HEK293 (cell line): ENCODE measurements at regions not wholly inside any gene's neighbourhood (a gene's known extent, or its start where the extent isn't known, plus 50 kb on each side); places are given as distances from the start of the nearest gene placed in this dataset.

ENCODE experiments used
- CTCF ChIA-PET: fragments of 350-600 bp; formaldehyde crosslinking; extraction: SDS; loops from one replicate; lab custom pipeline; 2021; ENCODE audit warnings: antibody characterized with exemption; lab: Yijun Ruan, JAX
- POLR2A ChIA-PET: fragments of 300-600 bp; formaldehyde crosslinking; extraction: SDS; loops from one replicate; lab custom pipeline; 2020; ENCODE audit warnings: antibody characterized with exemption, inconsistent platforms; lab: Yijun Ruan, JAX
- H3K27ac ChIP-seq: fragments of 200-500 bp; sonication (Bioruptor generic); 2 replicates; pipeline ENCODE4 v1.5.1; 2014; ENCODE audit warnings: low read depth, low read length, control low read depth, inconsistent platforms; ENCODE audit errors: extremely low read depth
- H3K36me3 ChIP-seq, 2 experiments: fragments of 200-500 bp in 1 of 2; sonication (Bioruptor generic) in 1 of 2; 1 replicate in 1 of 2; 2 replicates in 1 of 2; pipeline ENCODE4 v1.5.1; 2014 to 2017; ENCODE audit warnings: inconsistent platforms in 2 of 2, low read length in 2 of 2; ENCODE audit not compliant: control insufficient read depth in 2 of 2, insufficient read depth in 1 of 2
- H3K4me1 ChIP-seq: fragments of 200-500 bp; sonication (Bioruptor generic); 2 replicates; pipeline ENCODE4 v1.5.1; 2014; ENCODE audit warnings: mild to moderate bottlenecking, low read length, inconsistent platforms; ENCODE audit not compliant: control insufficient read depth, insufficient read depth
- H3K4me3 ChIP-seq: 2 replicates; pipeline ENCODE4 v1.5.1; 2011; ENCODE audit warnings: low read depth, mild to moderate bottlenecking, control low read depth, low read length, moderate library complexity
- H3K9me3 ChIP-seq: fragments of 200-500 bp; sonication (Bioruptor generic); 2 replicates; pipeline ENCODE4 v1.5.1; 2014; ENCODE audit warnings: low read depth, low read length, inconsistent platforms; ENCODE audit not compliant: control insufficient read depth, insufficient read depth
- BCL6B ChIP-seq: fragments of 450-650 bp; formaldehyde crosslinking; IDR thresholded peaks from 2 replicates; pipeline ENCODE4 v1.5.1; 2017; ENCODE audit warnings: missing biosample characterization, missing genetic modification characterization
- KLF16 ChIP-seq: fragments of 450-650 bp; formaldehyde crosslinking; IDR thresholded peaks from 2 replicates; pipeline ENCODE4 v1.5.1; 2017; ENCODE audit warnings: missing biosample characterization, missing genetic modification characterization
- ZBTB17 ChIP-seq: fragments of 450-650 bp; formaldehyde crosslinking; IDR thresholded peaks from 2 replicates; pipeline ENCODE4 v1.5.1; 2016; ENCODE audit warnings: missing biosample characterization, missing genetic modification characterization
- ZIC2 ChIP-seq: fragments of 450-650 bp; formaldehyde crosslinking; IDR thresholded peaks from 2 replicates; pipeline ENCODE4 v1.5.1; 2016; ENCODE audit warnings: missing biosample characterization, missing genetic modification characterization
- ZNF133 ChIP-seq: fragments of 450-650 bp; formaldehyde crosslinking; IDR thresholded peaks from 2 replicates; pipeline ENCODE4 v1.5.1; 2016; ENCODE audit warnings: missing biosample characterization, missing genetic modification characterization
- ZNF16 ChIP-seq: fragments of 450-650 bp; formaldehyde crosslinking; IDR thresholded peaks from 2 replicates; pipeline ENCODE4 v1.5.1; 2016; ENCODE audit warnings: low read depth, missing biosample characterization, missing genetic modification characterization
- ZNF324 ChIP-seq: fragments of 450-650 bp; formaldehyde crosslinking; IDR thresholded peaks from 2 replicates; pipeline ENCODE4 v1.5.1; 2016; ENCODE audit warnings: missing biosample characterization, missing genetic modification characterization
- ZNF394 ChIP-seq: fragments of 450-650 bp; formaldehyde crosslinking; IDR thresholded peaks from 2 replicates; pipeline ENCODE4 v1.5.1; 2016; ENCODE audit warnings: missing biosample characterization, missing genetic modification characterization, mild to moderate bottlenecking, moderate library complexity, borderline replicate concordance
- ZNF423 ChIP-seq: fragments of 450-650 bp; formaldehyde crosslinking; IDR thresholded peaks from 2 replicates; pipeline ENCODE4 v1.5.1; 2016; ENCODE audit warnings: missing biosample characterization, missing genetic modification characterization
- ZNF426 ChIP-seq: fragments of 450-650 bp; formaldehyde crosslinking; IDR thresholded peaks from 2 replicates; pipeline ENCODE4 v1.5.1; 2017; ENCODE audit warnings: missing biosample characterization, missing genetic modification characterization, mild to moderate bottlenecking, inconsistent platforms, moderate library complexity
- ZNF549 ChIP-seq: fragments of 450-650 bp; IDR thresholded peaks from 2 replicates; pipeline ENCODE4 v1.5.1; 2018; ENCODE audit warnings: missing biosample characterization, missing genetic modification characterization, mild to moderate bottlenecking, inconsistent platforms, moderate library complexity
- ZNF571 ChIP-seq: fragments of 450-650 bp; formaldehyde crosslinking; IDR thresholded peaks from 2 replicates; pipeline ENCODE4 v1.5.0; 2017; ENCODE audit warnings: missing biosample characterization, missing genetic modification characterization
- ZNF585B ChIP-seq: fragments of 450-650 bp; formaldehyde crosslinking; IDR thresholded peaks from 2 replicates; pipeline ENCODE4 v1.5.1; 2016; ENCODE audit warnings: missing biosample characterization, missing genetic modification characterization
- ZNF645 ChIP-seq: fragments of 450-650 bp; formaldehyde crosslinking; IDR thresholded peaks from 2 replicates; pipeline ENCODE4; 2016; ENCODE audit warnings: missing biosample characterization, missing genetic modification characterization
- ZNF701 ChIP-seq: fragments of 450-650 bp; formaldehyde crosslinking; IDR thresholded peaks from 2 replicates; pipeline ENCODE4 v1.5.1; 2016; ENCODE audit warnings: missing biosample characterization, missing genetic modification characterization
- ZNF843 ChIP-seq: fragments of 450-650 bp; formaldehyde crosslinking; IDR thresholded peaks from 2 replicates; pipeline ENCODE4 v1.5.1; 2016; ENCODE audit warnings: missing biosample characterization, missing genetic modification characterization

GRCh38 chr2:49664827-49665226 is 510.5 kb upstream of the FSHR start (continued):
- TF ChIP-seq ZNF645 (no peak), ZNF394 (tag by site-specific recombination) (no peak), ZBTB17 (tag by site-specific recombination) (no peak), ZNF423 (tag by site-specific recombination) (no peak), BCL6B (tag by site-specific recombination) (no peak), ZNF324 (tag by site-specific recombination) (no peak)

GRCh38 chr2:49661809-49662208 is 507.5 kb upstream of the FSHR start:
- ChIA-PET CTCF (interaction anchor here (0.6 kb wide), 1 partner anchor 1674 kb away, joined by 3 read pairs; no protein-coding TSS in a partner anchor), POLR2A (no interaction called here)
- no peaks in the 10 kb centered on the region for H3K4me1 ChIP-seq
- no peaks in the 10 kb centered on the region for H3K9me3 ChIP-seq
- H3K4me3 ChIP-seq: no peak overlapping the region
- H3K27ac ChIP-seq: no peak overlapping the region
- TF ChIP-seq ZNF585B (tag by site-specific recombination) (no peak), ZIC2 (tag by site-specific recombination) (no peak)
- TF ChIP-seq, all 188 proteins: peak for 0
- no peaks in the 10 kb centered on the region for H3K36me3 ChIP-seq

DNA sequence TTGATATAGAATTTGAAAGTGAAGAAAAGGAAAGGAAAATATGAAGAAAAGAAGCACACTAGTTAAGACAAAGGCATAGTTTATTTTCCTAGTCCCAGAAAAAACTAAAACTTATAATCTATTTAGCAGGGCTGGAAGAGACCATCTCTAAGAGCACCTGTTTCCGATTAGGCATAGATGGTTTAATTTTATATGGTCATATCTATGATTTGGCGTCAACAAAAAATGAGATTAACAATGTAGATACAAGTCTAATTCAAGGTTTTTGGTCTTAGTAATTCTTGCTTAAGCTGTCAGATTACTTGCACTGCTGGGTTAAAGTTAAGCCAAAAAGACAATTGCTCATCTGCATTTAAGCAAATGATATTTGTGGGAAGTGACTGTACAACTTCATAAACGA is 502.5 kb upstream of the FSHR start:
- no peaks in the 10 kb centered on the region for H3K9me3 ChIP-seq
- H3K4me1 ChIP-seq: no peaks in the 10 kb centered on the region
- H3K27ac ChIP-seq: no peak overlapping the region
- ChIA-PET CTCF (no interaction called here), POLR2A (no interaction called here)
- no peaks in the 10 kb centered on the region for H3K36me3 ChIP-seq
- no peak for TF ChIP-seq ZNF16 (tag by site-specific recombination)
- H3K4me3 ChIP-seq: no peak overlapping the region

DNA sequence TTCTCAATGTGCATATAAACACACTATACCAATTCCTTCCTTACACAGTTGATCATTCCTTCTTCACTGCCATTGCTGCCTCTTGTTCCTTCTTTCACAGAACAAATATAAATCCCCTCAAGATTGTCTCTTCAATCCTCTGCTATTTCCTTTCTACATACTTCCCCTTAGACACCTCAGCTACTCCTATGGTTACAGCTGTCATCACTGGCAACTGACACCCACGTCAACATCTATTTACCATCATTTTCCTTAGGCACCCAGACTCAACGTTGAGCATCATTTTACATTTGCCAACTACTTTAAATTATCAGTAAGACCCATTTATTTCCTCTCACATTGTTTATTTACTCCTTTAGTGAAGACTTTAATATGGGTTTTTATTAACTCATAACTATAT is 488.8 kb upstream of the FSHR start:
- CTCF ChIA-PET: no interaction called here
- Histone ChIP-seq H3K27ac (no peak overlapping the region), H3K4me1 (no peaks in the 10 kb centered on the region), H3K4me3 (no peak overlapping the region), H3K36me3 (no peaks in the 10 kb centered on the region), H3K9me3 (no peaks in the 10 kb centered on the region)
- POLR2A ChIA-PET: no interaction called here
- TF ChIP-seq ZNF571 (tag by site-specific recombination) (no peak), ZNF133 (tag by site-specific recombination) (no peak), ZNF701 (tag by site-specific recombination) (no peak), ZNF426 (no peak)

DNA sequence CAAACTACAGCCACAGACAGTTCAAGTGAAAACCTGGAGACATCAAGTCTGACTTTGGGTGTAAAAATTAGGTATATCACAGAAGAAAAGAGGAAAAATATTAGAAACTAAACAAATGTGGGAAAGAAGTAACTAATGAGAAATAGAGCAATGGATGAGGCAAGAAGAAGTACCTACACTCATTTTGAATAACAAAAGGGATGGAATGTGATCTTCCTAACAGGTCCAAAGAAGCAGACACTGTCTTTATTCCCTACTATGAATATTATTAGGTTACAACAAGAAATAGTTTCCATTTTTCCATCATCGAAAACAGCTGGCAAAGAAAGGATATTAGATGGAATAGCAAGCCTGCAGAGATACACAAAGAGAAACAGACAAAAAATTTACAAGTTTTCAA is 486.3 kb upstream of the FSHR start:
- POLR2A ChIA-PET: no interaction called here
- Histone ChIP-seq H3K27ac (no peak overlapping the region), H3K4me1 (no peaks in the 10 kb centered on the region), H3K9me3 (no peaks in the 10 kb centered on the region), H3K36me3 (no peaks in the 10 kb centered on the region), H3K4me3 (no peak overlapping the region)
- TF ChIP-seq BCL6B (tag by site-specific recombination) (no peak), ZNF843 (no peak), ZNF549 (tag by site-specific recombination) (no peak), KLF16 (no peak)
- CTCF ChIA-PET: no interaction called here
